ENCODE measurements at regions not wholly inside any gene's neighbourhood (a gene's known extent, or its start where the extent isn't known, plus 50 kb on each side); places are given as distances from the start of the nearest gene placed in this dataset.

GRCh38 chr12:92992041-92992440, 62.9 kb upstream of the EEA1 start:
- Histone ChIP-seq H3K36me3 (no peaks in the 10 kb centered on the region), H3K27me3 (ENCODE audit: low read depth) (no peaks in the 10 kb centered on the region), H3K4me1 (peaks cover 22% of the 10 kb centered on the region), H3K27ac (replicated peaks) (no peak overlapping the region), H3K4me3 (no peak overlapping the region), H3K9me3 (replicated peaks) (peaks cover 9% of the 10 kb centered on the region)
- no peak for DNase-seq
- intact Hi-C loops (cut with micrococcal nuclease) = no loop called here
- TF ChIP-seq, protein P1, sequence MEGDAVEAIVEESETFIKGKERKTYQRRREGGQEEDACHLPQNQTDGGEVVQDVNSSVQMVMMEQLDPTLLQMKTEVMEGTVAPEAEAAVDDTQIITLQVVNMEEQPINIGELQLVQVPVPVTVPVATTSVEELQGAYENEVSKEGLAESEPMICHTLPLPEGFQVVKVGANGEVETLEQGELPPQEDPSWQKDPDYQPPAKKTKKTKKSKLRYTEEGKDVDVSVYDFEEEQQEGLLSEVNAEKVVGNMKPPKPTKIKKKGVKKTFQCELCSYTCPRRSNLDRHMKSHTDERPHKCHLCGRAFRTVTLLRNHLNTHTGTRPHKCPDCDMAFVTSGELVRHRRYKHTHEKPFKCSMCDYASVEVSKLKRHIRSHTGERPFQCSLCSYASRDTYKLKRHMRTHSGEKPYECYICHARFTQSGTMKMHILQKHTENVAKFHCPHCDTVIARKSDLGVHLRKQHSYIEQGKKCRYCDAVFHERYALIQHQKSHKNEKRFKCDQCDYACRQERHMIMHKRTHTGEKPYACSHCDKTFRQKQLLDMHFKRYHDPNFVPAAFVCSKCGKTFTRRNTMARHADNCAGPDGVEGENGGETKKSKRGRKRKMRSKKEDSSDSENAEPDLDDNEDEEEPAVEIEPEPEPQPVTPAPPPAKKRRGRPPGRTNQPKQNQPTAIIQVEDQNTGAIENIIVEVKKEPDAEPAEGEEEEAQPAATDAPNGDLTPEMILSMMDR (IDR thresholded peaks at IDR 0.05; ENCODE audit: borderline replicate concordance) = no peak

DNA sequence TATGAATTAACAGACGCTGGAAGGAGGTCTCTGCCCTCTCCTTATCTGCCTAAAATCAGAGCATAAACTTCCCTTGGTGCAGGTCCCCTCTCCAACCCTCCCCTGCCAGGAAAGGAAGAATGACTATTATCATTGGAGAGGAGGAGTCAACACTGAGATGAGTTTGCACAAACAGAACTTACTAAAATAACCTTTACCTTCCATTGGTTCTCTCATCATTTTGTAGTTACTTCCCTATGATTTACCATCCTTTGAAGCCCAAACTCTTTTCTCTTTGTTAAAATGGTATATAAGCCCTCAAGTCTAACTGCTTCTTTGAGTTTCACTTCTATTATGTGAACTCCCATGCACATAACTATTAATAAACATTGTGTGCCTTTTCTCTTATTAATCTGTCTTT, 64.2 kb upstream of the EEA1 start:
- Histone ChIP-seq H3K4me1 (peaks cover 10% of the 10 kb centered on the region), H3K27ac (replicated peaks) (no peak overlapping the region), H3K36me3 (no peaks in the 10 kb centered on the region), H3K27me3 (ENCODE audit: low read depth) (no peaks in the 10 kb centered on the region), H3K9me3 (replicated peaks) (peaks cover 9% of the 10 kb centered on the region), H3K4me3 (no peak overlapping the region)
- TF ChIP-seq, protein P1 (IDR thresholded peaks at IDR 0.05; ENCODE audit: borderline replicate concordance) = no peak
- intact Hi-C loops (cut with micrococcal nuclease) = no loop called here
- DNase-seq = no peak

DNA sequence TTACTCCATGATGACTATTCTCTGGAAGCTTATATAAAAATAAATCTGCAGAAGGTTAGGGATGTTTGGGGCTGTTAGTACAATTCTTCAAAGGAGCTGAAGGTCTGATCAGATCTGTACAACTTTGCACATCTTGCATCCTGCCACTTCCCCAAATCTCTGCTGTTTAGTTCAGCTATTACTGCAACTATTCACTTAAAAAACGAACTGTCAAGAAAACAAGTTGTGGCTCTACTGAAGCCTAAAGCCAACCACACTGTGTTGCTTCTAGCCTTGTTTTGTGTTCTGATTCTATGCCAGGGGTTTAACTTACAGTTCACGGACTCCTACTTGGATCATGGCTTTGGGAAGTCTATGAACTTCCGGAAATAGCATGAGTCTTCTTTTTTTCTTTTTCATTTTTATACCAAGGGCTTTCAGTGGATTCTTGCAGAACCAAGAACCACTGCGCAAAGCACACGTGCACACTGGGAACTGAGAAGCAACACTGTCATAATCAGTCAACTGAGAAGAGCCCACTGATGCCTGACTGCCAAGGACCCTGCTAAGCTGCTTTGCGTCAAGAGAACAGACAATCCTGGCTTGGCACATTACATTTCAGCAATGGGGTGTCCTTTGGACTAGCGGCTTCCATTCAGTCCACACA, 66.3 kb upstream of the EEA1 start:
- no peak for DNase-seq
- no peaks in the 10 kb centered on the region for H3K4me1 ChIP-seq
- TF ChIP-seq, protein P1 (IDR thresholded peaks at IDR 0.05; ENCODE audit: borderline replicate concordance) = no peak
- no peak overlapping the region for H3K27ac ChIP-seq (replicated peaks)
- intact Hi-C loops (cut with micrococcal nuclease) = no loop called here
- H3K4me3 ChIP-seq = no peak overlapping the region
- H3K36me3 ChIP-seq = no peaks in the 10 kb centered on the region
- H3K9me3 ChIP-seq (replicated peaks) = peaks cover 9% of the 10 kb centered on the region
- no peaks in the 10 kb centered on the region for H3K27me3 ChIP-seq (ENCODE audit: low read depth)

GRCh38 chr12:93000026-93000425, 70.9 kb upstream of the EEA1 start:
- peaks cover 11% of the 10 kb centered on the region for H3K4me1 ChIP-seq
- H3K4me3 ChIP-seq = no peak overlapping the region
- H3K27ac ChIP-seq (replicated peaks) = no peak overlapping the region
- H3K9me3 ChIP-seq (replicated peaks) = no peaks in the 10 kb centered on the region
- H3K36me3 ChIP-seq = no peaks in the 10 kb centered on the region
- DNase-seq = no peak
- TF ChIP-seq, protein P1 (IDR thresholded peaks at IDR 0.05; ENCODE audit: borderline replicate concordance) = no peak
- H3K27me3 ChIP-seq (ENCODE audit: low read depth) = no peaks in the 10 kb centered on the region
- intact Hi-C loops (cut with micrococcal nuclease) = no loop called here

DNA sequence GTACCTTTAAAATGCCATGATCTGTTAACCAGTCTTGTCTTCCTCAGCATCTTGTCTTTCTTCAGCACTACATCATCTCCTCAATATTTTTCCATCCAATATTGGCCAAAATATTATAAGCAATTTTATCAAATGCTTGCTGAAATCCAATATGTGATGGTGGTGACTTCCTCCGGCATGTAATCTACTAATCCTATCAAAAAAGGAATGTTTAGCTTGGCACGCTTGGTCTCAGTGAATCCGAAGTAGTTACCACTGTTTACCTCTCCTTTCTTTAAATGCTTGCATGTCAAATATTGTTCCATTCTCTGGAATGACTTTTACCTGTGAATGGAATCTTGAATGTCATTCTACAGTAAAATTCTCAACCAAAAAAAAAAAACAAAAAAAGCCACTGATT, 72.3 kb upstream of the EEA1 start:
- intact Hi-C loops (cut with micrococcal nuclease) = no loop called here
- H3K36me3 ChIP-seq = no peaks in the 10 kb centered on the region
- no peak overlapping the region for H3K27ac ChIP-seq (replicated peaks)

More for the DNA sequence above, 72.3 kb upstream of the EEA1 start:
- H3K4me1 ChIP-seq = peaks cover 11% of the 10 kb centered on the region
- no peaks in the 10 kb centered on the region for H3K9me3 ChIP-seq (replicated peaks)
- TF ChIP-seq, protein P1 (IDR thresholded peaks at IDR 0.05; ENCODE audit: borderline replicate concordance) = no peak
- DNase-seq = no peak
- no peaks in the 10 kb centered on the region for H3K27me3 ChIP-seq (ENCODE audit: low read depth)
- no peak overlapping the region for H3K4me3 ChIP-seq
